ENCODE measurements at regions not wholly inside any gene's neighbourhood (a gene's known extent, or its start where the extent isn't known, plus 50 kb on each side); places are given as distances from the start of the nearest gene placed in this dataset.

- DNase-seq (ENCODE audit: low spot score in 2 of 2) (no peak), FAIRE-seq (no peak)
Observed at GRCh38 chr3:106814231-106814630, 563.0 kb upstream of the CCDC54 start.

- DNase-seq (ENCODE audit: low spot score in 2 of 2) (no peak), FAIRE-seq (no peak)
Observed at GRCh38 chr3:106816838-106817237, 560.4 kb upstream of the CCDC54 start.

DNA sequence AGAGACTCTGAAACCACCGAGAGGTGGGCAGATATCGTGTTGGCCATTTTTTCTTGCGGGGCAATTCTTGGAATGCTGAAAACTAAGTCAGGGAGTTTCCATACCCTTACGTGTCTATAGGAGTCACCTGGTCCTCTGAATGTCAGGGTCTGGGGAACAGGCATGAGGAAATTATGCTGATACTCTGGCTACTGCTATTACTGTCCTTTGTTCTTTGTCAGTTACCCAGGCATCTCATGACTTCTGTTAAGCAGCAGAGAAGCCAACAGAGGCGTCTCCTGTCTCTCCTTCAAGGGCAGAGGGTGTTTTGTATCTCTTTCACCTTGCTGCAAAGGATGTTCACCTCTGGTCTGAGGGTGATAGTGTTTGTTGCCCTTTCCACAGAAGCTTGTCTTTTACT, 559.5 kb upstream of the CCDC54 start:
- DNase-seq (ENCODE audit: low spot score in 2 of 2): no peak
- FAIRE-seq: no peak

- FAIRE-seq (no peak), DNase-seq (ENCODE audit: low spot score in 2 of 2) (no peak)
Observed at GRCh38 chr3:106819440-106819839, 557.8 kb upstream of the CCDC54 start.

- FAIRE-seq (no peak), DNase-seq (ENCODE audit: low spot score in 2 of 2) (no peak)
Observed at GRCh38 chr3:106820726-106821362, 556.4 kb upstream of the CCDC54 start.

GRCh38 chr3:106821801-106822200, 555.4 kb upstream of the CCDC54 start:
- no peak for DNase-seq (ENCODE audit: low spot score in 2 of 2)
- FAIRE-seq: no peak

DNA sequence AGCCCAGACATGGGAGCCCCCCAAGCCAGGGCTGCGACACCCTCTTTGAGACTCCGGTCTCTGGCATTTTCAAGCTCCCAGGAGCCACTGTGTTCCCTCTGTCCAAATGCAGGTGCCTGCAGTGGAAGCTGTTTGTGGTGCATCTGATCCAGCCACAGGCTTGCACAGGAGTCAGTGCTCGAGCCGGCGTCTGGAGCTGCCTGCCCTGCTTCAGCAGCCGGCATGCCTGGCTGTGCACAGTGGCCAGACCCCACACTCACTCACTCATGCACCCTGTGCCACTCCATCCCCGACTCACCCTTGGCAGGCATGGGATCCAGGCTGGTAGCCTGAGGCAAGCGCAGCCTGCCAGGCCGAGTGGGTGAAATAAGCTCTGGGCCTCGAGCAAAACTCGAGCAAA, 555.0 kb upstream of the CCDC54 start:
- DNase-seq (ENCODE audit: low spot score in 2 of 2): no peak
- FAIRE-seq: no peak

GRCh38 chr3:106823701-106824100, 553.5 kb upstream of the CCDC54 start:
- DNase-seq (ENCODE audit: low spot score in 2 of 2) (no peak), FAIRE-seq (no peak)

DNA sequence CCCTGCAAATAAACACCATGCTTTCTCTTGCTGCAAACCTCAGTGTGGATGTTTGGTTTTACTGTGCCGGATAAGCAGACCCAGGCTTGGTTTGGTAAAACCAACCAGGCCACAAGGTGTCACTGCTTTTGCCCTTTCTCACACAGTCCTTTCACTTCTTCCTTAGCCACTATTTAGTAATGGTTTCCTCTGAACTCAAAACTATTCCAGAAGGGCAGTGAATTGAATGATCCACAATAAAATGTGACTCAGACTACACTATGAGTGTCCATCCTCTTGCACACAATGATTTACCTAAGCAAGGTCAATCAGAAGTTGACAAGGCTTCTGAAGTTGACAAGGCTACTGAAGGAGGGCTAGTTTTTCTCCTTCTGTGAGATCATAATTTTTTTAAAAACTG, 552.4 kb upstream of the CCDC54 start:
- no peak for DNase-seq (ENCODE audit: low spot score in 2 of 2)
- no peak for FAIRE-seq

DNA sequence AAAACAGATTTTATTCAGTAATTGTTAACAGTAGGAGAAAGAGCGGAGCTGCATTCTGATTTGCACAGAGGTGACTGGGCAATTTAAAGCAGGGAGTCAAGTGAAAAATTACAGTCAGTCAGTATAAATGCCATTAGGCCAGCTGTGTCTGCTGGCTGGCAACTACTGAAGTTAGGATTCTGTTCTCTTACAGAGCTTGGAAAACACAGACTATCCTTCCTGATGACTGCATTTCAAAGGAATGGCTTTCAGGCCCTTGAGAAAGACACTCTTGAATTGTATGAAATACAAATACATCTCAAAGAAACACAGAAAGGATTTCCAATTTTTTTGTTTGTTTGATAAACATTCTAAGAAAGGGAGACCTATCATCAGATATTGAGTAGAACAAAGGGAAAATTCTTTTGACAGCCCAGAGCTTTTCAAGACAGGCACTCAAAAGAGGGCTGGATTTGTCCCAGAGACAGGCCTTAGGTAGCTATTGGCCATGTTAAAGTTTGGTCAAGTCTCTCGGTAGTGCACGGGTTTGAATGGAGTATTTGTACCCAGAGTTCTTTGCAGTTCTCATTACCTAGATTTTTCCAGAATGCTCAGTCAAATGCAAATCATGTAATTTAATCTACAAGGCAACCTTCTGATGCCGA, 551.2 kb upstream of the CCDC54 start:
- FAIRE-seq (no peak), DNase-seq (ENCODE audit: low spot score in 2 of 2) (no peak)

- DNase-seq (ENCODE audit: low spot score in 2 of 2): no peak
- FAIRE-seq: no peak
Observed at GRCh38 chr3:106826791-106827311, 550.4 kb upstream of the CCDC54 start.

- DNase-seq (ENCODE audit: low spot score in 2 of 2) (no peak), FAIRE-seq (no peak)
Observed at GRCh38 chr3:106827515-106828213, 549.6 kb upstream of the CCDC54 start.

- FAIRE-seq: no peak
Observed at GRCh38 chr3:106829206-106829605, 548.0 kb upstream of the CCDC54 start.

GRCh38 chr3:106830334-106830733, 546.9 kb upstream of the CCDC54 start:
- FAIRE-seq: no peak
- DNase-seq (ENCODE audit: low spot score in 2 of 2): no peak

More at GRCh38 chr3:106829206-106829605, 548.0 kb upstream of the CCDC54 start:
- DNase-seq (ENCODE audit: low spot score in 2 of 2): no peak

DNA sequence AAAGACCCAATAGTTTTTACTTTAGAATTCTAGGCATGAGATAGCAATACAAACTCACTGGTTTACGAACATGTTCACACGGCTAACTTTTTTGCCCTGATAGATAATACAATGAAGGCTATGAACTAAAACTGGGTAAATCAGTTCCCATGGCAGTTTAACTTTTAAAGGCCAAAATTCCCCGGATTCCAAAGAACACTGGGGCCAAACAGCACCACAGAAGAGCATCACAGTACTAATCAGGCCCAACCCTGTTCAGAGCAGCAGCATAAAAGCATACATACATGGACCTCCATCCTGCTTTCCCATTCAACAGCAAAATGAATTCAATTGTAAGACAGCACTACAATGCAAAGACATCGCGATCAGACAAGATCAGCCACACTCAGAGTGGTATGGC, 540.3 kb upstream of the CCDC54 start:
- FAIRE-seq (no peak), DNase-seq (ENCODE audit: low spot score in 2 of 2) (no peak)

DNA sequence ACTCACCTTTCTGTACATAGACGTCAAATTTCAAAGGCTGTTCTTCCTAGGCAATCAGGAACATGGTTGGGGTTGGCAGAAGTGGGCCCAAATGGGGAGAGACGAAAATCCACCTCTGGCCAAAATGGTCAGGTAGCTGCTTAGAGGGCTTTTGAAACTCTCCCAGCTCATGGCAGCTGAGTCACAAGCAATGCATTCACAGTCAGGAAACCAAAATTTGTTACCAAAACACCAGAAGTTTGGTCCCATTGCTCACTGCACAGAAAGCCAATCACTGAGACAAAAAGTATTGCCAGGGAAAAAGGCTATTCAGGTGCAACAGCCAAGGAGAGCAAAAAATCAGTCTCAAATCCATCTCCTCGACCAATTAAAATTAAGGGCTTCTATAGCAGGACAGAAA, 539.6 kb upstream of the CCDC54 start:
- FAIRE-seq: no peak

GRCh38 chr3:106839576-106840280, 537.5 kb upstream of the CCDC54 start:
- FAIRE-seq (no peak), DNase-seq (ENCODE audit: low spot score in 2 of 2) (no peak)

More for the DNA sequence above, 539.6 kb upstream of the CCDC54 start:
- DNase-seq (ENCODE audit: low spot score in 2 of 2): no peak

DNA sequence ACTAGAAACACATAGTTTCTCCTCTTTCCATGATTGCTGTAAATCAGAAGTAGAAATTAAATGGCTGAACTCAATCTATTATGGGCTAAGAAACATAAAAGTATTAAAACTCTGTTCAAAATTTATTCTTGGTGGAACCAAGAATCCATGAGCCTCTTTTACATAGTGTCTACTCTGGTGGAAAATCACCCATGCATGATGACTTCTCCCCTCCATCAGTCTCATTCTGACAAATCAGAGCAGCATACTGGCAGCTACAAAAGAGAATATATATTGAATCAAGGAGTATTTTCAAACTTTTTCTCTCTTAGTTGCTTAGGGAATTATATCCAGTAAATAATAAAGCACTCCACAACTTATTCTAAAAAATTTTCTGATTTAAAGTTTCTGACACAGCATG, 536.9 kb upstream of the CCDC54 start:
- no peak for DNase-seq (ENCODE audit: low spot score in 2 of 2)
- no peak for FAIRE-seq

DNA sequence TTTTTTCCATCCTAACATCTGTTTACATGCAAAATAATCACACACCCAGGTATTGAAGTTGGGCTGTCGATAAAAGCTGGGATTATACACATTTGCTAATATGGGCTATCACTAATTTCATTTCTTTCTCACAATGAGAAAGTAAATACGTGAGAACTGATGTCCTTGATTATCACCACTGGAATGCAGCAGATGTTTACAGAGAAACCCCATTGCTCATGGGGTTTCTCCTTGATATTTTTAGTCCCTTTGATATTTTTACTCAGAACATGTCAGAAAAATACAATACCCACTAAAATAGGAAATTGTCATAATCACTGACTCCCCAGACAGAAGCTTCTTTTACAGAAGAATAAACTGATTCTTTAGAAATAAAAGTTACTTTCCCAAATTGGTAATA, 535.1 kb upstream of the CCDC54 start:
- FAIRE-seq (no peak), DNase-seq (ENCODE audit: low spot score in 2 of 2) (no peak)

DNA sequence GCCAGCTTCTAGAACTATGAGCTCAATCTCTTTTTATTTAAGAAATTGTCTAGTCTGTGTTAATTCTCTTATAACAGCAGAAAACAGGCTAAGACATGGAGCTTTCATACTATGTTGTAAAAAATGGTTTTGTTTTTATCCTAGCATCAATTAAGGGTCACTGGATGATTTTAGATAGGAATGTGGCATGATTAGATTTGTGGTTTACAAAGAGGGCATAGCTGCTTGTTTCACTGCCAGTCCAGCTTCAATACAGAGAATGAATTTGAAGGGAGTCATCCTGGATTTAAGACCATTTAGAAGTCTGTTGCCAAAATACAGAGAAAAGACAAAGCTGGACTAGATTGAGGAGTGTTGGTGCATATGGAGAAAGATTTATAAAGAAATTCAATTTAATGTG, 532.6 kb upstream of the CCDC54 start:
- no peak for DNase-seq (ENCODE audit: low spot score in 2 of 2)
- no peak for FAIRE-seq

GRCh38 chr3:106848099-106848498, 529.1 kb upstream of the CCDC54 start:
- no peak for FAIRE-seq
- DNase-seq (ENCODE audit: low spot score in 2 of 2): no peak

Data from frontal cortex (tissue), 3 donors.